ENCODE measurements at regions not wholly inside any gene's neighbourhood (a gene's known extent, or its start where the extent isn't known, plus 50 kb on each side); places are given as distances from the start of the nearest gene placed in this dataset.

GRCh38 chr5:13640270-13640669, 304.2 kb downstream of the DNAH5 start:
- Histone ChIP-seq H3K79me2 (ENCODE audit: low read depth) (no peaks in the 10 kb centered on the region), H3K4me2 (no peak overlapping the region), H3K4me1 (no peaks in the 10 kb centered on the region), H3K9me3 (ENCODE audit: low read depth) (no peaks in the 10 kb centered on the region), H3K27me3 (no peaks in the 10 kb centered on the region), H3K9ac (no peak overlapping the region), H2AFZ (replicated peaks) (no peak overlapping the region), H3K36me3 (no peaks in the 10 kb centered on the region), H4K20me1 (ENCODE audit: low read depth) (no peaks in the 10 kb centered on the region), H3K4me3 (no peak overlapping the region), H3K27ac (no peak overlapping the region), H3F3A (ENCODE audit: low read depth) (no peaks in the 10 kb centered on the region)
- TF ChIP-seq EZH2phosphoT487 (IDR thresholded peaks at IDR 0.05) = no peak
- no peak for TF ChIP-seq EZH2 (IDR thresholded peaks at IDR 0.05)
- no peak for TF ChIP-seq CTCF (IDR thresholded peaks at IDR 0.05)
- Mint-ChIP-seq H3K4me1 (no peaks in the 10 kb centered on the region), H3K36me3 (no peaks in the 10 kb centered on the region), H3K27me3 (ENCODE audit: insufficient read depth, low read depth) (peaks cover 2% of the 10 kb centered on the region), H3K27ac (no peak overlapping the region), H3K9me3 (no peaks in the 10 kb centered on the region), H3K4me3 (no peak overlapping the region)
- DNase-seq (ENCODE audit: low spot score) = no peak

- H3K9me3 ChIP-seq (ENCODE audit: low read depth) = no peaks in the 10 kb centered on the region
- no peak overlapping the region for H2AFZ ChIP-seq (replicated peaks)
- H4K20me1 ChIP-seq (ENCODE audit: low read depth) = no peaks in the 10 kb centered on the region
- no peaks in the 10 kb centered on the region for H3K27me3 ChIP-seq
- Mint-ChIP-seq H3K4me3 (no peak overlapping the region), H3K27ac (no peak overlapping the region), H3K27me3 (ENCODE audit: insufficient read depth, low read depth) (peaks cover 2% of the 10 kb centered on the region), H3K36me3 (no peaks in the 10 kb centered on the region), H3K4me1 (no peaks in the 10 kb centered on the region), H3K9me3 (no peaks in the 10 kb centered on the region)
- H3K27ac ChIP-seq = no peak overlapping the region
- no peak overlapping the region for H3K9ac ChIP-seq
- H3F3A ChIP-seq (ENCODE audit: low read depth) = no peaks in the 10 kb centered on the region
- H3K79me2 ChIP-seq (ENCODE audit: low read depth) = no peaks in the 10 kb centered on the region
- no peak for DNase-seq (ENCODE audit: low spot score)
- H3K36me3 ChIP-seq = no peaks in the 10 kb centered on the region
- TF ChIP-seq EZH2 (IDR thresholded peaks at IDR 0.05) (no peak), EZH2phosphoT487 (IDR thresholded peaks at IDR 0.05) (no peak)
- no peak overlapping the region for H3K4me2 ChIP-seq
- H3K4me3 ChIP-seq = no peak overlapping the region
- H3K4me1 ChIP-seq = no peaks in the 10 kb centered on the region
Measured at GRCh38 chr5:13632676-13633075, 311.8 kb downstream of the DNAH5 start.

- Histone ChIP-seq H3K27me3 (no peaks in the 10 kb centered on the region), H3K4me2 (no peak overlapping the region), H3K4me1 (no peaks in the 10 kb centered on the region), H3K9me3 (ENCODE audit: low read depth) (no peaks in the 10 kb centered on the region), H4K20me1 (ENCODE audit: low read depth) (no peaks in the 10 kb centered on the region), H3K4me3 (no peak overlapping the region), H3K27ac (no peak overlapping the region), H2AFZ (replicated peaks) (no peak overlapping the region), H3F3A (ENCODE audit: low read depth) (no peaks in the 10 kb centered on the region), H3K9ac (no peak overlapping the region), H3K36me3 (no peaks in the 10 kb centered on the region), H3K79me2 (ENCODE audit: low read depth) (no peaks in the 10 kb centered on the region)
- DNase-seq (ENCODE audit: low spot score) = no peak
- Mint-ChIP-seq H3K36me3 (no peaks in the 10 kb centered on the region), H3K9me3 (peaks cover 4% of the 10 kb centered on the region), H3K4me3 (no peak overlapping the region), H3K27me3 (ENCODE audit: insufficient read depth, low read depth) (peaks cover 2% of the 10 kb centered on the region), H3K27ac (no peak overlapping the region), H3K4me1 (no peaks in the 10 kb centered on the region)
- no peak for TF ChIP-seq EZH2 (IDR thresholded peaks at IDR 0.05)
- no peak for TF ChIP-seq CTCF (IDR thresholded peaks at IDR 0.05)
- TF ChIP-seq EZH2phosphoT487 (IDR thresholded peaks at IDR 0.05) = no peak
Measured at GRCh38 chr5:13629218-13629617, 315.3 kb downstream of the DNAH5 start.

GRCh38 chr5:13627673-13628454, 316.6 kb downstream of the DNAH5 start:
- H3K79me2 ChIP-seq (ENCODE audit: low read depth) = no peaks in the 10 kb centered on the region
- Mint-ChIP-seq H3K36me3 (no peaks in the 10 kb centered on the region), H3K27me3 (ENCODE audit: insufficient read depth, low read depth) (peaks cover 4% of the 10 kb centered on the region), H3K4me3 (no peak overlapping the region), H3K9me3 (peaks cover 4% of the 10 kb centered on the region), H3K4me1 (no peaks in the 10 kb centered on the region), H3K27ac (no peak overlapping the region)
- TF ChIP-seq EZH2phosphoT487 (IDR thresholded peaks at IDR 0.05) (no peak), CTCF (IDR thresholded peaks at IDR 0.05) (no peak), EZH2 (IDR thresholded peaks at IDR 0.05) (no peak)
- no peaks in the 10 kb centered on the region for H4K20me1 ChIP-seq (ENCODE audit: low read depth)
- H3K4me1 ChIP-seq = no peaks in the 10 kb centered on the region
- no peaks in the 10 kb centered on the region for H3K9me3 ChIP-seq (ENCODE audit: low read depth)
- no peak overlapping the region for H2AFZ ChIP-seq (replicated peaks)
- no peaks in the 10 kb centered on the region for H3K36me3 ChIP-seq
- no peak overlapping the region for H3K4me2 ChIP-seq
- no peak for DNase-seq (ENCODE audit: low spot score)
- no peaks in the 10 kb centered on the region for H3F3A ChIP-seq (ENCODE audit: low read depth)
- no peak overlapping the region for H3K9ac ChIP-seq
- no peak overlapping the region for H3K27ac ChIP-seq
- H3K4me3 ChIP-seq = no peak overlapping the region
- H3K27me3 ChIP-seq = no peaks in the 10 kb centered on the region
